GM13977 (cell line): ENCODE measurements at regions not wholly inside any gene's neighbourhood (a gene's known extent, or its start where the extent isn't known, plus 50 kb on each side); places are given as distances from the start of the nearest gene placed in this dataset.

Source experiments
- DNase-seq: peaks from one replicate; pipeline ENCODE4 v3.0.0; 2012; ENCODE audit warnings: low spot score
- in situ Hi-C: fragments of 300-500 bp; cut with MboI; formaldehyde crosslinking; loops from one replicate; pipeline ENCODE4 v1.12.0; 2022; ENCODE audit warnings: low sequenced_read_pairs, low pct_unique_long_range_greater_than_20kb, mixed read lengths, inconsistent platforms; ENCODE audit not compliant: unreplicated experiment
- TF ChIP-seq, protein P1 (sequence below): IDR thresholded peaks from 2 replicates; pipeline ENCODE4 v1.5.1; 2012; ENCODE audit warnings: mild to moderate bottlenecking, control low read depth; ENCODE audit not compliant: insufficient read depth; ENCODE audit errors: extremely low read depth, missing control alignments

- TF ChIP-seq, protein P1, sequence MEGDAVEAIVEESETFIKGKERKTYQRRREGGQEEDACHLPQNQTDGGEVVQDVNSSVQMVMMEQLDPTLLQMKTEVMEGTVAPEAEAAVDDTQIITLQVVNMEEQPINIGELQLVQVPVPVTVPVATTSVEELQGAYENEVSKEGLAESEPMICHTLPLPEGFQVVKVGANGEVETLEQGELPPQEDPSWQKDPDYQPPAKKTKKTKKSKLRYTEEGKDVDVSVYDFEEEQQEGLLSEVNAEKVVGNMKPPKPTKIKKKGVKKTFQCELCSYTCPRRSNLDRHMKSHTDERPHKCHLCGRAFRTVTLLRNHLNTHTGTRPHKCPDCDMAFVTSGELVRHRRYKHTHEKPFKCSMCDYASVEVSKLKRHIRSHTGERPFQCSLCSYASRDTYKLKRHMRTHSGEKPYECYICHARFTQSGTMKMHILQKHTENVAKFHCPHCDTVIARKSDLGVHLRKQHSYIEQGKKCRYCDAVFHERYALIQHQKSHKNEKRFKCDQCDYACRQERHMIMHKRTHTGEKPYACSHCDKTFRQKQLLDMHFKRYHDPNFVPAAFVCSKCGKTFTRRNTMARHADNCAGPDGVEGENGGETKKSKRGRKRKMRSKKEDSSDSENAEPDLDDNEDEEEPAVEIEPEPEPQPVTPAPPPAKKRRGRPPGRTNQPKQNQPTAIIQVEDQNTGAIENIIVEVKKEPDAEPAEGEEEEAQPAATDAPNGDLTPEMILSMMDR: no peak
- DNase-seq: peak; percentile 19
- in situ Hi-C loops: no loop called here
Observed at GRCh38 chr1:118271883-118272282, 86.9 kb upstream of the SPAG17 start.

DNA sequence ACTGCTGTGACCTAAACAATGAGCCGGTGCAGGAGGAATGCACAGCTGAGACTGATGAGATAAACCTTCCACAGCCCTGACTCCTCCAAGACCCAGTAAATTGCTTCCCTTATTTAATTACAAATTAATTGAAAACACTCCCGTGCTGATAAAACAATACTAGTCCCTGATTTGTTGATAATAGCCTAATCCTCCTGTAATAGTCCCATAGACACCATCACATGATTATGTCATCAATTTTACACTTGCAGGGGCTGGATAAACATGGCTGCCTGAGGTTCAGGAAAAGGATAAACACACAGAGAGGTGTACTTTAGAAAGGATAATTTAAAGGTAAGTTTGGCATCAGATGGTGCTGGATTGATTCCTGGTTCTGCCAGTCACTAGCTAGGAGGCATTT is 84.6 kb upstream of the SPAG17 start:
- in situ Hi-C loops: no loop called here
- TF ChIP-seq, protein P1: no peak
- no peak for DNase-seq

DNA sequence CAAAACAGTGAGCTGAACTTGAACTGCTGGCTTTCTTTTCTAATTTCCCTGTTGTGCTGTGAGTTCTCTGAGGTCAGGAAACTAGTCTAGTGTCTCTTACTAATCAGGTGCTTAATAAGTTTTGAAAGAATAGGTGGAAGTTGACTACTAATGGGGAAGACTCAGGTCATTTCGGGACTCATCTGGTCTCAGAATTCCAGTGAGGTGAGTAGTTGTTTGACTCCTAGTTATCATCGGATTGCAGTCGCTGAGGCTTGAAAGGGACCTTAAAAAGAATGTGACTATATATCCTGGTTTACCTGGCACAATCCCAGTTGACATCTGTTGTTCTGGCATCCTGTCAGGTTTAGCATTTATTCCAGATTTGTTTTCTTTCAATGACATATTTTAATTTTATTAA is 81.4 kb upstream of the SPAG17 start:
- no peak for DNase-seq
- TF ChIP-seq, protein P1: no peak
- in situ Hi-C loops: no loop called here

GRCh38 chr1:118264343-118264742 is 79.3 kb upstream of the SPAG17 start:
- in situ Hi-C loops: no loop called here
- TF ChIP-seq, protein P1: no peak
- DNase-seq: no peak

GRCh38 chr1:118262865-118263264 is 77.8 kb upstream of the SPAG17 start:
- DNase-seq: no peak
- TF ChIP-seq, protein P1: no peak
- in situ Hi-C loops: no loop called here

GRCh38 chr1:118258975-118259374 is 73.9 kb upstream of the SPAG17 start:
- in situ Hi-C loops: no loop called here
- TF ChIP-seq, protein P1: no peak
- no peak for DNase-seq

- in situ Hi-C loops: no loop called here
- DNase-seq: no peak
- TF ChIP-seq, protein P1: no peak
Observed at GRCh38 chr1:118257946-118258345, 72.9 kb upstream of the SPAG17 start.
